H1 (cell line): ENCODE measurements at regions not wholly inside any gene's neighbourhood (a gene's known extent, or its start where the extent isn't known, plus 50 kb on each side); places are given as distances from the start of the nearest gene placed in this dataset.
"Not testable (repeated sequence)": the region's sequence is repeated elsewhere in the genome, so short reads cannot be mapped to it uniquely, and the experiment has no call there.

Experiments
- CTCF ChIA-PET: fragments of 300-600 bp; sonication (Branson Sonifier 250); formaldehyde crosslinking; loops from one replicate; lab custom pipeline; 2021; ENCODE audit not compliant: partially characterized antibody; lab: Charles Lee
- POLR2A ChIA-PET: fragments of 300-600 bp; sonication (Branson Sonifier 250); formaldehyde crosslinking; loops from one replicate; lab custom pipeline; 2021; ENCODE audit warnings: inconsistent platforms; ENCODE audit not compliant: partially characterized antibody; lab: Charles Lee
- DNase-seq, 2 experiments: peaks; one replicate each; pipeline versions ENCODE4 v3.0.0 to v3.0.0-alpha.2; 2010 to 2022; ENCODE audit warnings: low spot score in 2 of 2, low read depth in 1 of 2, mixed read lengths in 1 of 2
- FAIRE-seq: peaks from 2 replicates; lab custom pipeline; 2011; peaks lifted over from hg19 to GRCh38; lab: Jason Lieb, UNC
- H2AFZ ChIP-seq: 2 replicates; pipeline ENCODE4 v1.8.1; 2012; ENCODE audit warnings: low read length, inconsistent platforms
- H2AK5ac ChIP-seq: 2 replicates; pipeline ENCODE4 v1.6.1; 2013; ENCODE audit warnings: low read depth, low read length
- H2BK120ac ChIP-seq: replicated peaks from 2 replicates; pipeline ENCODE3; 2013; ENCODE audit warnings: low read depth, low read length, inconsistent platforms
- H2BK12ac ChIP-seq: 2 replicates; pipeline ENCODE4 v1.6.1; 2013; ENCODE audit warnings: low read depth, low read length
- H2BK15ac ChIP-seq: 2 replicates; pipeline ENCODE4 v1.6.1; 2013; ENCODE audit warnings: low read length
- H2BK20ac ChIP-seq: 2 replicates; pipeline ENCODE4 v1.6.1; 2013; ENCODE audit warnings: low read length
- H2BK5ac ChIP-seq: 2 replicates; pipeline ENCODE4 v1.6.1; 2013; ENCODE audit warnings: low read depth, low read length
- H3K14ac ChIP-seq: 2 replicates; pipeline ENCODE4 v1.6.1; 2013; ENCODE audit warnings: inconsistent platforms; ENCODE audit not compliant: insufficient read length
- H3K18ac ChIP-seq: 2 replicates; pipeline ENCODE4 v1.6.1; 2013; ENCODE audit warnings: low read length; ENCODE audit errors: extremely low read depth
- H3K23ac ChIP-seq: 2 replicates; pipeline ENCODE4 v1.6.1; 2013; ENCODE audit warnings: inconsistent platforms; ENCODE audit not compliant: insufficient read length
- H3K23me2 ChIP-seq: 2 replicates; pipeline ENCODE4 v1.6.1; 2013; ENCODE audit warnings: low read depth, low read length
- H3K27ac ChIP-seq: 2 replicates; pipeline ENCODE4 v1.6.1; 2011; ENCODE audit warnings: low read depth, low read length, inconsistent platforms
- H3K27me3 ChIP-seq, 4 experiments: replicated peaks in 1 of 4; 1 replicate in 1 of 4; 2 replicates in 3 of 4; pipeline versions ENCODE4 v1.6.1 to v1.8.1; 2011 to 2013; ENCODE audit warnings: low read length in 3 of 4, mild to moderate bottlenecking in 3 of 4, inconsistent platforms in 2 of 4, mixed read lengths in 2 of 4, moderate library complexity in 1 of 4; ENCODE audit not compliant: control insufficient read depth in 3 of 4, insufficient read depth in 3 of 4; ENCODE audit errors: extremely low read depth in 1 of 4
- H3K36me3 ChIP-seq, 4 experiments: 2 replicates each; pipeline versions ENCODE4 v1.6.1 to v1.8.1; 2011 to 2013; ENCODE audit warnings: mild to moderate bottlenecking in 4 of 4, low read length in 3 of 4, moderate library complexity in 2 of 4, control low read depth in 1 of 4, inconsistent platforms in 1 of 4; ENCODE audit not compliant: insufficient read depth in 4 of 4, control insufficient read depth in 2 of 4
- H3K4ac ChIP-seq: replicated peaks from 2 replicates; pipeline ENCODE3; 2013; ENCODE audit warnings: low read length, low read depth, mixed read lengths, inconsistent platforms; ENCODE audit not compliant: insufficient read length
- H3K4me1 ChIP-seq, 4 experiments: replicated peaks in 1 of 4; 1 replicate in 1 of 4; 2 replicates in 3 of 4; pipeline versions ENCODE4 v1.6.1 to v1.8.1; 2011 to 2013; ENCODE audit warnings: low read length in 3 of 4, inconsistent platforms in 2 of 4, mixed read lengths in 1 of 4; ENCODE audit not compliant: insufficient read depth in 4 of 4, control insufficient read depth in 3 of 4
- H3K4me2 ChIP-seq, 2 experiments: 2 replicates each; pipeline versions ENCODE4 v1.6.1 to v1.8.1; 2011 to 2013; ENCODE audit warnings: low read depth in 2 of 2, low read length in 2 of 2, control low read depth in 1 of 2, inconsistent platforms in 1 of 2, mild to moderate bottlenecking in 1 of 2; ENCODE audit not compliant: insufficient read depth in 1 of 2
- H3K4me3 ChIP-seq, 4 experiments: fragments of 200-600, 300-600 bp in 1 of 4; sonication (generic), shearing (Covaris generic), sonication (Bioruptor Twin) in 1 of 4; 2 replicates each; pipeline versions ENCODE4 v1.5.1 to v1.8.1; 2011 to 2016; ENCODE audit warnings: low read length in 4 of 4, low read depth in 3 of 4, control low read depth in 2 of 4, inconsistent platforms in 2 of 4, mild to moderate bottlenecking in 2 of 4, mixed read lengths in 1 of 4, moderate library complexity in 1 of 4; ENCODE audit not compliant: insufficient read depth in 2 of 4; ENCODE audit errors: extremely low read depth in 1 of 4
- H3K56ac ChIP-seq: replicated peaks from 2 replicates; pipeline ENCODE3; 2013; ENCODE audit warnings: low read depth, mild to moderate bottlenecking, mixed read lengths, low read length, inconsistent platforms; ENCODE audit not compliant: insufficient read length
- H3K79me1 ChIP-seq: 2 replicates; pipeline ENCODE4 v1.6.1; 2013; ENCODE audit warnings: low read depth, low read length, control low read depth
- H3K79me2 ChIP-seq, 2 experiments: 2 replicates each; pipeline versions ENCODE4 v1.6.1 to v1.8.1; 2012 to 2013; ENCODE audit warnings: low read length in 2 of 2, mild to moderate bottlenecking in 2 of 2, inconsistent platforms in 1 of 2; ENCODE audit not compliant: insufficient read depth in 2 of 2, control insufficient read depth in 1 of 2
- H3K9ac ChIP-seq, 4 experiments: replicated peaks in 1 of 4; 1 replicate in 1 of 4; 2 replicates in 3 of 4; pipeline versions ENCODE4 v1.6.1 to v1.8.1; 2011 to 2013; ENCODE audit warnings: low read depth in 3 of 4, low read length in 3 of 4, control low read depth in 2 of 4, mild to moderate bottlenecking in 2 of 4, moderate library complexity in 2 of 4, inconsistent platforms in 1 of 4; ENCODE audit errors: extremely low read depth in 1 of 4
- H3K9me3 ChIP-seq, 2 experiments: 2 replicates each; pipeline versions ENCODE4 v1.6.1 to v1.8.1; 2012 to 2013; ENCODE audit warnings: mild to moderate bottlenecking in 2 of 2, moderate library complexity in 2 of 2, control low read depth in 1 of 2, inconsistent platforms in 1 of 2, low read depth in 1 of 2, low read length in 1 of 2, mixed read lengths in 1 of 2; ENCODE audit not compliant: insufficient read depth in 2 of 2
- H4K20me1 ChIP-seq, 2 experiments: replicated peaks in 1 of 2; 2 replicates each; pipeline versions ENCODE3 to v1.8.1; 2011 to 2013; ENCODE audit warnings: inconsistent platforms in 2 of 2, low read length in 2 of 2, mild to moderate bottlenecking in 1 of 2; ENCODE audit not compliant: insufficient read depth in 2 of 2, control insufficient read depth in 1 of 2
- H4K5ac ChIP-seq: 2 replicates; pipeline ENCODE4 v1.6.1; 2013; ENCODE audit warnings: low read length, low read depth, mixed read lengths, inconsistent platforms; ENCODE audit not compliant: insufficient read length
- H4K8ac ChIP-seq: 2 replicates; pipeline ENCODE4 v1.8.0; 2013; ENCODE audit warnings: mild to moderate bottlenecking, moderate library complexity, low read length, inconsistent platforms; ENCODE audit not compliant: insufficient read depth; ENCODE audit errors: extremely low read depth
- H4K91ac ChIP-seq: replicated peaks from 2 replicates; pipeline ENCODE3; 2013; ENCODE audit warnings: low read length, mixed read lengths, inconsistent platforms; ENCODE audit not compliant: insufficient read length
- WGBS, 2 experiments: shearing (Covaris generic) in 1 of 2; methylation state at CpG; one replicate each; pipeline versions ENCODE4 v1.1.6 to v1.1.7; 2013 to 2015; ENCODE audit warnings: low lambda C conversion rate in 2 of 2, mixed read lengths in 2 of 2, inconsistent platforms in 1 of 2, low coverage in 1 of 2, missing lambda C conversion rate in 1 of 2; ENCODE audit not compliant: insufficient replicate concordance in 2 of 2, insufficient coverage in 1 of 2, insufficient read length in 1 of 2; ENCODE audit errors: extremely low coverage in 1 of 2, missing lambda C conversion rate in 1 of 2; 5-methylcytosine and 5-hydroxymethylcytosine counted together

DNA sequence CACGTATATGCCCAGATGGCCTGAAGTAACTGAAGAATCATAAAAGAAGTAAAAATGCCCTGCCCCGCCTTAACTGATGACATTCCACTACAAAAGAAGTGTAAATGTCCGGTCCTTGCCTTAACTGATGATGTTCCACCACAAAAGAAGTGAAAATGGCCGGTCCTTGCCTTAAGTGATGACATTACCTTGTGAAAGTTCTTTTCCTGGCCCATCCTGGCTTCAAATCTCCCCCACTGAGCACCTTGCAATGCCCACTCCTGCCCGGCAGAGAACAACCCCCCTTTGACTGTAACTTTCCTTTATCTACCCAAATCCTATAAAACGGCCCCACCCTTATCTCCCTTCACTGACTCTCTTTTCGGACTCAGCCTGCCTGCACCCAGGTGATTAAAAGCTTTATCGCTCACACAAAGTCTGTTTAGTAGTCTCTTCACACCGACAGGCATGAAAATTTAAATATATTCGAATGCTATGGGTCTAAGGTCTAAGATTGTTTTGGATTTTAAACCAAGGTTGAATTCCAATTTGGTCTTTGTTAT is 329.3 kb upstream of the POT1 start:
- H2BK12ac ChIP-seq, H3K23me2 ChIP-seq, H2AFZ ChIP-seq, H3K36me3 ChIP-seq, H3K27ac ChIP-seq, H2AK5ac ChIP-seq, H3K18ac ChIP-seq, H2BK15ac ChIP-seq, H3K56ac ChIP-seq, H3K9ac ChIP-seq, H3K4ac ChIP-seq, H3K79me2 ChIP-seq, H3K9me3 ChIP-seq, CTCF ChIA-PET, H4K20me1 ChIP-seq, H4K5ac ChIP-seq, H3K4me3 ChIP-seq, FAIRE-seq, H3K27me3 ChIP-seq, H3K23ac ChIP-seq, DNase-seq, H4K8ac ChIP-seq, H3K14ac ChIP-seq, H2BK20ac ChIP-seq, H3K79me1 ChIP-seq, H2BK5ac ChIP-seq, H4K91ac ChIP-seq, H2BK120ac ChIP-seq: not testable (repeated sequence)
- Histone ChIP-seq H3K4me2 (peak overlapping the region in 1 of 2 experiments; percentile 40; a peak in 1 of 4 replicates), H3K4me1 (peaks cover 0 to 25% (median 6%) of the 10 kb centered on the region in 4 experiments; a peak in 5 of 7 replicates)
- 87% methylated on average over 10 of the region's 10 CpGs; no CpG with 5 or more reads in 1 of the 2 experiments for WGBS, 2 experiments
- POLR2A ChIA-PET: interaction anchor here (0.7 kb wide), 1 partner anchor 295 kb away, joined by 3 read pairs; no protein-coding TSS in a partner anchor
